KBM-7 (cell line): ENCODE measurements at regions not wholly inside any gene's neighbourhood (a gene's known extent, or its start where the extent isn't known, plus 50 kb on each side); places are given as distances from the start of the nearest gene placed in this dataset.

Experiments
- DNase-seq: peaks from one replicate; pipeline ENCODE4 v3.0.0-alpha.2; 2015
- in situ Hi-C: fragments of 300-500 bp; cut with MboI; formaldehyde crosslinking; loops from 2 replicates; pipeline ENCODE4 v1.14.3; 2020; ENCODE audit warnings: low sequenced_read_pairs, low pct_unique_long_range_greater_than_20kb, mixed read lengths

DNA sequence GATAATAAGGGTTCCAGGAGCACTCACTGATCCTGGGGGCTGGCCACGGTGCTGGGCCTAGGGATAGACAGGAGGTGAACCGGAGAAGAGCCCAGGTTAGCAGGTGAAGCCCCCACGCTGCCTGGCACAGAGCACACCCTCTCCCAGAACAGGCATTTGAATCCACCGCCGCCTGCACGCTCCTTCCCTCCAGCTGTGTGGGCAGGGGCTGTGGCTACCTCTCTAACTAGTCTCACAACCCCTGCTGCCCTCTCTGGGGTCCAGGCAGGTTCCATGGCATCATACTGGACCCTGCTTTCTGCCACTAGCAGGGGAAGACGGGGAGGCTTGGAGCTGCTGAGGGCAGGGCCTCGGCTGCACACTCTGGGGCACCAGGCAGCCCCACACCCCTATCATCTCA, 358.0 kb downstream of the CTTN start:
- in situ Hi-C loops = no loop called here
- DNase-seq = no peak

GRCh38 chr11:70756756-70757155, 358.4 kb downstream of the CTTN start:
- no peak for DNase-seq
- in situ Hi-C loops = no loop called here

- in situ Hi-C loops = no loop called here
- no peak for DNase-seq
Measured at GRCh38 chr11:70757241-70757640, 358.9 kb downstream of the CTTN start.

DNA sequence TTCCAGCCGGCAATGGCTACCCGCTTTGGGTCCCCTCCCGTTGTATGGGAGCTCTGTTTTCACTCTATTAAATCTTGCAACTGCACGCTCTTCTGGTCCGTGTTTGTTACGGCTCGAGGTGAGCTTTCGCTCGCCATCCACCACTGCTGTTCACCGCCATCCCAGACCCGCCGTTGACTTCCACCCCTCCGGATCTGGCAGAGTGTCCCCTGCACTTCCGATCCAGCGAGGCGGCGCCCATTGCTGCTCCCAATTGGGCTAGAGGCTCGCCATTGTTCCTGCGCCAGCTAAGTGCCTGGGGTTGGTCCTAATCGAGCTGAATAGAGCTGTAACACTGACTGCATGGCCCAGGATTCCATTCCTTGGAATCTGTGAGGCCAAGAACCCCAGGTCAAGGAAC, 359.9 kb downstream of the CTTN start:
- in situ Hi-C loops = no loop called here
- DNase-seq = no peak

- DNase-seq = no peak
- in situ Hi-C loops = no loop called here
Measured at GRCh38 chr11:70759846-70760245, 361.5 kb downstream of the CTTN start.

GRCh38 chr11:70760416-70761020, 362.2 kb downstream of the CTTN start:
- in situ Hi-C loops = no loop called here
- no peak for DNase-seq

- in situ Hi-C loops = no loop called here
- DNase-seq = no peak
Measured at GRCh38 chr11:70761094-70761907, 363.0 kb downstream of the CTTN start.

GRCh38 chr11:70761908-70762337, 363.6 kb downstream of the CTTN start:
- in situ Hi-C loops = no loop called here
- no peak for DNase-seq

DNA sequence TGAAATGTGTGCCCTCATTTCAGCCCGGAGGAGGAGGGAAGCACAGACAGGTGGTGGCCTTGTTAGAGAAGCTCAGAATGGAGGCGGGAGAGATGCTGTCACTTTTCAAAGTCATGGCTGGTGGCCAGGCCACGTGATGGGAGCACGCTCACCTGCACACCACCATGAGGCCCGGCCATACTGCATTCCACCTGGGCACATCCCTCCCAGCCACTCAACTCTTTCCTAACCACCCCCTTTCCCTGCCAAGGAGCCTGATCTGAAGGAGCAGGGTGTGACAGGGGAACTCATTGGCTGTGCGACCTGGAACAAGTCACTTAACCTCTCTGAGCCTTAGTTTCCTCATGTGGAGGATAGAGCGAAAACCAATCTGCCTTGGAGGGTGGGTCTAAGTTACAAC, 364.5 kb downstream of the CTTN start:
- in situ Hi-C loops = no loop called here
- no peak for DNase-seq

GRCh38 chr11:70763606-70764005, 365.3 kb downstream of the CTTN start:
- in situ Hi-C loops = no loop called here
- no peak for DNase-seq

DNA sequence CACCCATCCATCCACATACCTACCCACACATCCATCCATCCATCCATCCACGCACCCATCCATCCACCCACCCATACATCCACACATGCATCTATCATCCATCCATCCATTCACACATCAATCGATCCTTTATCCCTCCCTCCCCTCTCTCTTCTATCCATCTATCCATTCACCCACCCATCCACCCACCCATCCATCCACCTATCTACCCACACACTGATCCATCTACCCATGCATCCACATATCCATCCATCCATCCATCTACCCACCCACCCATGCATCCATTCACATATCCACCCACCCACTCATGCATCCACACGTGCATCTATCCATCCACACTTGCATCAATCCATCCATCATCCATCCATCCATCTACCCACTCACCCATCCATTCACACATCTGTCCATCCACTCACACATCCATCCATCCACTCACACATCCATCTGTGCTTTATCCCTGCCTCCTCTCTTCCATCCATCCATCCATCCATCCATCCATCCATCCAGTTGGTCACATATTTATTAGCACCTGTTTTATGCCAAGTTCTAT, 366.1 kb downstream of the CTTN start:
- no peak for DNase-seq
- in situ Hi-C loops = no loop called here

DNA sequence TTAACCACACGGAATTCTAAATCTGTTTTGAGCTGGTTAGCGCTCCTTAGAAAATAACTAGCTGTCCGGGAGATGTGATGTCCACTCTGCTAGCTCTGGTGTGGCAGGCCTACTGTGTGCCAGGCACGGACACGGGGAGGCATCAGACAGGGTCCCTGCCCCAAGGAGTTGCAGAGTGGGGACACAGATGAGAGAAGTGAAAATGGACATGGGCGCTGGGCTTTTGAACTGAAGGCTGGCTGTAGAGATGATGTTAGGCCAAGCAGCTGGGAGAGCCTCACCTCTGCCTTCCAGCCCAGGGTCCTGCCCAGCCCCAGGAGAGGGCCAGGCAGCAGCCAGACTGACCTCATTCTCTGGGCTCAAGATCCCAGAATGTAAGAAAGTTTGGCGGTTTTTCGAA, 368.6 kb downstream of the CTTN start:
- in situ Hi-C loops = no loop called here
- no peak for DNase-seq

GRCh38 chr11:70768346-70769095, 370.2 kb downstream of the CTTN start:
- in situ Hi-C loops = no loop called here
- DNase-seq = no peak

DNA sequence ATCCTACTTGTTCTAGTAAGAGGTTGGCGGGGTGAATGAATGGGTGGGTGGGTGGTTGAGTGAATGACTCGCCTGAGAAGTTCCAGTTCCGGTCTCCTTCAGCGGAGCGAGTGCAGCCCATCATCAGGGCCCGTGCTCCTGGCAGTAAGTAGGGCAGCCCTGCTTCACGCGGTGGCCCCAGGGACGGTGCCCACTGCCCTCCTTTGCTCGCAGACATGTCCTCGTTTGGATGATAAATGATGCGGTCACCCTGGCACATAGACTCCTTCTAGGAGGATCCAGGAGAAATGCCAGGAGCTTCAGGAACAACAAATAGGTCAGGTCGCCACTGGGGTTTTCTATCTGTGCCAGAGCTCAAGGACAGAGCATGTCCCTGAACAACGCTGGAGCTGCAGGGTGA, 370.8 kb downstream of the CTTN start:
- in situ Hi-C loops = no loop called here
- no peak for DNase-seq

GRCh38 chr11:70769521-70769920, 371.2 kb downstream of the CTTN start:
- DNase-seq = no peak
- in situ Hi-C loops = no loop called here

- no peak for DNase-seq
- in situ Hi-C loops = no loop called here
Measured at GRCh38 chr11:70771099-70771885, 373.0 kb downstream of the CTTN start.

GRCh38 chr11:70772950-70773349, 374.6 kb downstream of the CTTN start:
- no peak for DNase-seq
- in situ Hi-C loops = no loop called here

GRCh38 chr11:70775386-70776075, 377.2 kb downstream of the CTTN start:
- DNase-seq = no peak
- in situ Hi-C loops = no loop called here
